Erythroblast (primary cell): ENCODE measurements at regions not wholly inside any gene's neighbourhood (a gene's known extent, or its start where the extent isn't known, plus 50 kb on each side); places are given as distances from the start of the nearest gene placed in this dataset.

ENCODE experiments used
- GATA1 ChIP-seq: IDR thresholded peaks from 2 replicates; pipeline ENCODE4 v1.6.1; 2011; ENCODE audit warnings: low read depth, mild to moderate bottlenecking, control low read depth, low read length, moderate library complexity
- POLR2A ChIP-seq: IDR thresholded peaks from 2 replicates; pipeline ENCODE4 v1.6.1; 2011; ENCODE audit warnings: mild to moderate bottlenecking, low read length

GRCh38 chr2:114083717-114084387 lies 194.0 kb downstream of the ACTR3 start:
- TF ChIP-seq POLR2A (no peak), GATA1 (no peak)
